HUES6 (cell line): ENCODE measurements at regions not wholly inside any gene's neighbourhood (a gene's known extent, or its start where the extent isn't known, plus 50 kb on each side); places are given as distances from the start of the nearest gene placed in this dataset.

ENCODE experiments used
- H3K27ac ChIP-seq: 2 replicates; pipeline ENCODE4 v1.7.0; 2013; ENCODE audit warnings: low read depth, mild to moderate bottlenecking, low read length, inconsistent platforms
- H3K27me3 ChIP-seq: 2 replicates; pipeline ENCODE4 v1.6.1; 2013; ENCODE audit warnings: low read length; ENCODE audit not compliant: control insufficient read depth, insufficient read depth
- H3K36me3 ChIP-seq: 2 replicates; pipeline ENCODE4 v1.6.1; 2013; ENCODE audit warnings: low read length; ENCODE audit not compliant: control insufficient read depth, insufficient read depth
- H3K4me1 ChIP-seq: 2 replicates; pipeline ENCODE4 v1.6.1; 2013; ENCODE audit warnings: low read length; ENCODE audit not compliant: control insufficient read depth, insufficient read depth
- H3K4me3 ChIP-seq: 2 replicates; pipeline ENCODE4 v1.5.1; 2013; ENCODE audit warnings: low read depth, low read length
- H3K9ac ChIP-seq: one replicate; pipeline ENCODE4 v1.6.1; 2013; ENCODE audit warnings: mild to moderate bottlenecking, low read length
- H3K9me3 ChIP-seq: 2 replicates; pipeline ENCODE4 v1.6.1; 2013; ENCODE audit warnings: low read depth, low read length; ENCODE audit not compliant: control insufficient read depth, insufficient read depth

GRCh38 chr16:65727534-65728137, 605.8 kb upstream of the CDH11 start:
- no peaks in the 10 kb centered on the region for H3K36me3 ChIP-seq
- peaks cover 42% of the 10 kb centered on the region for H3K4me1 ChIP-seq
- H3K27ac ChIP-seq, result no peak overlapping the region
- H3K4me3 ChIP-seq, result no peak overlapping the region
- peaks cover 18% of the 10 kb centered on the region for H3K9me3 ChIP-seq
- H3K9ac ChIP-seq, result no peak overlapping the region
- no peaks in the 10 kb centered on the region for H3K27me3 ChIP-seq

GRCh38 chr16:65725156-65725845, 603.4 kb upstream of the CDH11 start:
- Histone ChIP-seq H3K4me3 (no peak overlapping the region), H3K4me1 (peaks cover 42% of the 10 kb centered on the region), H3K9ac (no peak overlapping the region), H3K36me3 (no peaks in the 10 kb centered on the region), H3K27me3 (no peaks in the 10 kb centered on the region), H3K27ac (no peak overlapping the region), H3K9me3 (peaks cover 9% of the 10 kb centered on the region)

GRCh38 chr16:65722429-65722828, 600.6 kb upstream of the CDH11 start:
- no peaks in the 10 kb centered on the region for H3K36me3 ChIP-seq
- H3K27me3 ChIP-seq, result no peaks in the 10 kb centered on the region
- no peaks in the 10 kb centered on the region for H3K9me3 ChIP-seq
- H3K4me3 ChIP-seq, result no peak overlapping the region
- H3K9ac ChIP-seq, result no peak overlapping the region
- H3K27ac ChIP-seq, result no peak overlapping the region
- H3K4me1 ChIP-seq, result peaks cover 26% of the 10 kb centered on the region

GRCh38 chr16:65717846-65718245, 596.0 kb upstream of the CDH11 start:
- H3K27ac ChIP-seq, result no peak overlapping the region
- H3K9ac ChIP-seq, result no peak overlapping the region
- H3K4me1 ChIP-seq, result peaks cover 16% of the 10 kb centered on the region
- no peak overlapping the region for H3K4me3 ChIP-seq
- no peaks in the 10 kb centered on the region for H3K9me3 ChIP-seq
- 0 out of 2 replicates have a peak, but pooled peaks cover 2% of the 10 kb centered on the region for H3K27me3 ChIP-seq
- no peaks in the 10 kb centered on the region for H3K36me3 ChIP-seq

- Histone ChIP-seq H3K4me1 (peaks cover 16% of the 10 kb centered on the region), H3K4me3 (no peak overlapping the region), H3K9me3 (no peaks in the 10 kb centered on the region), H3K27ac (no peak overlapping the region), H3K9ac (no peak overlapping the region), H3K36me3 (no peaks in the 10 kb centered on the region), H3K27me3 (0 out of 2 replicates have a peak, but pooled peaks cover 2% of the 10 kb centered on the region)
Measured at GRCh38 chr16:65716737-65717700, 595.2 kb upstream of the CDH11 start.

GRCh38 chr16:65713181-65713808, 591.4 kb upstream of the CDH11 start:
- Histone ChIP-seq H3K4me3 (no peak overlapping the region), H3K36me3 (no peaks in the 10 kb centered on the region), H3K4me1 (peaks cover 16% of the 10 kb centered on the region), H3K9ac (no peak overlapping the region), H3K9me3 (0 out of 2 replicates have a peak, but pooled peaks cover 2% of the 10 kb centered on the region), H3K27ac (no peak overlapping the region), H3K27me3 (0 out of 2 replicates have a peak, but pooled peaks cover 2% of the 10 kb centered on the region)

GRCh38 chr16:65710107-65710506, 588.2 kb upstream of the CDH11 start:
- Histone ChIP-seq H3K4me3 (no peak overlapping the region), H3K27me3 (0 out of 2 replicates have a peak, but pooled peaks cover 2% of the 10 kb centered on the region), H3K9ac (no peak overlapping the region), H3K27ac (no peak overlapping the region), H3K36me3 (no peaks in the 10 kb centered on the region), H3K4me1 (peaks cover 20% of the 10 kb centered on the region), H3K9me3 (0 out of 2 replicates have a peak, but pooled peaks cover 2% of the 10 kb centered on the region)

GRCh38 chr16:65704866-65705265, 583.0 kb upstream of the CDH11 start:
- H3K4me1 ChIP-seq, result peaks cover 7% of the 10 kb centered on the region
- no peak overlapping the region for H3K4me3 ChIP-seq
- no peak overlapping the region for H3K27ac ChIP-seq
- H3K9ac ChIP-seq, result no peak overlapping the region
- H3K27me3 ChIP-seq, result no peaks in the 10 kb centered on the region
- H3K9me3 ChIP-seq, result no peaks in the 10 kb centered on the region
- H3K36me3 ChIP-seq, result no peaks in the 10 kb centered on the region

GRCh38 chr16:65702707-65703402, 581.0 kb upstream of the CDH11 start:
- no peaks in the 10 kb centered on the region for H3K27me3 ChIP-seq
- H3K9me3 ChIP-seq, result no peaks in the 10 kb centered on the region
- H3K4me3 ChIP-seq, result no peak overlapping the region
- no peaks in the 10 kb centered on the region for H3K36me3 ChIP-seq
- no peak overlapping the region for H3K9ac ChIP-seq
- H3K27ac ChIP-seq, result no peak overlapping the region
- peaks cover 13% of the 10 kb centered on the region for H3K4me1 ChIP-seq

- Histone ChIP-seq H3K4me3 (no peak overlapping the region), H3K9me3 (no peaks in the 10 kb centered on the region; the same call in 1 of the 2 replicates), H3K9ac (no peak overlapping the region), H3K4me1 (peaks cover 9% of the 10 kb centered on the region), H3K27ac (no peak overlapping the region), H3K36me3 (no peaks in the 10 kb centered on the region), H3K27me3 (no peaks in the 10 kb centered on the region)
Measured at GRCh38 chr16:65700596-65700995, 578.7 kb upstream of the CDH11 start.
